ENCODE measurements at regions not wholly inside any gene's neighbourhood (a gene's known extent, or its start where the extent isn't known, plus 50 kb on each side); places are given as distances from the start of the nearest gene placed in this dataset.

GRCh38 chr22:48950151-48950915, 877.3 kb downstream of the BRD1 start:
- Mint-ChIP-seq H3K27me3 (peaks cover 6% of the 10 kb centered on the region), H3K27ac (no peak overlapping the region), H3K4me1 (peaks cover 0 to 2% (median 0%) of the 10 kb centered on the region in 3 donors), H3K9me3 (no peaks in the 10 kb centered on the region), H3K4me3 (no peak overlapping the region), H3K36me3 (no peaks in the 10 kb centered on the region)

DNA sequence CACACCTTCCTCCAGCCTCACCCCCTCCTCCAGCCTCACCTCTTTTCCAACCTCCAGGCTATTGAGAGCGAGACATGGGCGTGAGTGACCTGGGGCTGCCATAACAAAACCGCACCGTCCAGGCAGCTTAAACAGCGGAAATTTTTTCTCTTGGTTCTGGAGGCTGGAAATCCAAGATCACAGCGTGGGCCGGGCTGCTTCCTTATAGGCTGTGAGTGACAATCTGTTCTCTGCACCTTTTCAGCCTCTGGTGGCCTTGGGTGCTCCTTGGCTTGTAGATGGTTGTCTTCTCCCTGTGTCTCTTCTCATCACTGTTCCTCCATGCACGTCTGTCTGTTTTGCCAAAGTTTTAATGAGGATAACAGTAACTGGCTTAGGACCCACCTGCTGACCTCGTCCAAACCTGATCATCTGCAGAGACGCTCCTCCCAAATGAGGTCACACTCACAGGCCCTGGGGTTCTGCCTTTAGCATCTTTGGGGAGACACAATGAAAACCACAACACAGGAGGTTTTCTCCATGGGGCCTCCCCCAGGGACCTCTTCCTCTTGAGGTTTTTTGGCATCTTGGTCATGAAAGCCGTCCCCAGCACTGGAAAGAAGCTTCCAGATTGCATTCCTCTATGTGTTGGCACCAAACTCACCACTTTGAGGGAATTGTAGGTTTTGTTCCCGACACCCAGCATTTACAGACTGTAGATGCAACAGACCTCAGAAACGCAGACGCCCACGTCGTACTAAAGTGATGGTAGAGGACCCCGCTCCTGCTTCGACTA, 878.1 kb downstream of the BRD1 start:
- Mint-ChIP-seq H3K36me3 (no peaks in the 10 kb centered on the region), H3K27ac (peak overlapping the region in 1 of 3 donors; percentile 63), H3K27me3 (peaks cover 6% of the 10 kb centered on the region), H3K9me3 (no peaks in the 10 kb centered on the region), H3K4me3 (no peak overlapping the region), H3K4me1 (peaks cover 0 to 2% (median 0%) of the 10 kb centered on the region in 3 donors)

GRCh38 chr22:48948575-48949170, 879.0 kb downstream of the BRD1 start:
- H3K27ac Mint-ChIP-seq = no peak overlapping the region
- H3K4me3 Mint-ChIP-seq = no peak overlapping the region
- peaks cover 0 to 2% (median 0%) of the 10 kb centered on the region in 3 donors for H3K4me1 Mint-ChIP-seq
- no peaks in the 10 kb centered on the region for H3K36me3 Mint-ChIP-seq
- H3K9me3 Mint-ChIP-seq = no peaks in the 10 kb centered on the region
- peaks cover 6% of the 10 kb centered on the region for H3K27me3 Mint-ChIP-seq

- Mint-ChIP-seq H3K9me3 (no peaks in the 10 kb centered on the region), H3K27me3 (peaks cover 6% of the 10 kb centered on the region), H3K36me3 (no peaks in the 10 kb centered on the region), H3K27ac (no peak overlapping the region), H3K4me1 (peaks cover 0 to 2% (median 0%) of the 10 kb centered on the region in 3 donors), H3K4me3 (no peak overlapping the region)
These were observed 880.0 kb downstream of the BRD1 start for GRCh38 chr22:48947636-48948035.

DNA sequence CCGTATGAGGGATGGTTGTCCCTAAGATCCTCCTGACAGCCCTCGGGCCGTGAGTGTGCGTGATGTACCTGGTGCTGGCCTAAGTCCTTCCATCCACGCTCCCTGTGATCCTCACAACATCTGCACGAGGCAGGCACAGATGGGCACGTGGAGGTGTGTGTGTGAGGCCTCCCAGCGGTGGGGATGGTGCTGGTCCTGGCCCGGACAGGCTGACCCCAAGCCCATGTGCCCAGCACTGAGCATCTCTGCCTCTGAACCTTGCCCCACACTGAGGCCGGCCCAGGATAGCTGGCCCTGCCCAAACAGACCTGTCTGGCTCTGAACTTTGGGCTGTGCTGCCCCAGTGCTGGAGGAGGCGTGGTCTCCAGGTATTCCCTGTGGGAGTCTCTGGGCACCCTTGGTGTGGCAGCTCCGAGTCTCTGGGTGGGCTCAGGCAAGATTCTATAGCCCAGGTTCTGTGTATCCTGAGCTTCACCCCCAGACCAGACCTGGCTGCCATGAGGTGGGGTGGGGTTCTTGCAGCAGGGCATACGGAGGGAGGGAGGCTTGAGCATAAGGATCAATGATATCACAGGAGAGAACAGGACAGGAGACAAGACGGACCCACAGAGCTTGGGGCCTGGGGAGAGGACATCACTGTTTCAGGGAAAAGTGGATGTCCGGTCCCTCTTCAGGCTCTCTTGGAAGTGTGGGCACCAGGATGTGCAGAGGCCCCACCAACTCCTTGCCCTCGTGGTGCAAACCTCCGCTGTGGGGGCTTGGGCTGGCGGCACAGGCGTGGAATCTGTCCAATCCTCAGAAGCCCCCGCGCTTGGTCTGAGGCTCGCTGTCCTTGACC, 881.8 kb downstream of the BRD1 start:
- Mint-ChIP-seq H3K4me1 (peaks cover 0 to 2% (median 0%) of the 10 kb centered on the region in 3 donors), H3K27me3 (peaks cover 6% of the 10 kb centered on the region), H3K4me3 (no peak overlapping the region), H3K36me3 (no peaks in the 10 kb centered on the region), H3K27ac (no peak overlapping the region), H3K9me3 (no peaks in the 10 kb centered on the region)

DNA sequence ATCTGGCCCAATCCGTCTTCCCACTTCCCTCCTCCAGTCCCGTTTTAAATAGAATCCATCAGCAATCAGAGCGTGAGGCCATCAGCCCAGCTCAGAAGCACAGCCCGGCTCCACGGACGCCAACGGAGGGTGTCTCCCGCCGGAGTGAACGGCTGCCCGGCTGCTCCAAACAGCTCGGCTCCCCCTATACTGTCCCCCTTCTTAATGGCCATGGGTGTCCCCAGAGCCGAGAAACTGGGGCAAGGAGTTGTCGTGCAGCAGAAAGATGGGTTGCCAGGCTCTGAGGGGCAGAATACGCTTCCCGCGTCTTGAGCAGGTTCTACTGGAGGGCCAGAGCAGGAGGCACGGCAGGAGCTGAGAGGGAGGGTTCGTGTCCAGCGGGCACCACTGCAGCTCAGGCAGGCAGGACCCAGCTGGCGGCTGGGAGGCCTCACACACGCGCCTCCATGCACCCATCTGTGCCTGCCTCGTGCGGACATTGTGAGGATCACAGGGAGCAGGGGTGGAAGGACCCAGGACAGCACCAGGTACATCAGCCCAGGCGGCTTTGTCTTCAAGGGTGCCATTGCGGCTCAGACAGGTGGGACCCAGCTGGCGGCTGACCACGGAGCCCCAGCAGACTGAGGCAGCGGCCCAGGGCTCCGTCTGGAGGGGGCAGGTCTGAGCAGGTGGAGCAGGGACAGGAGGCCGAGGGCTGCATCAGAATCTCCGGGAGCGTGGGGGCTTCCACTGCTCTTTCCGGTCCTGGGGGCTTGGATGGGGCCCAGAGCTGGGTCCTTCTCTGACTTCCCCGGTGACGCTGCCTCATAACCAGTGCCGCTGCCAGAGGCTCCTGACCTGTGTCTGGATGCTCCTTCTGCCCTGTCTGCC, 882.7 kb downstream of the BRD1 start:
- Mint-ChIP-seq H3K9me3 (no peaks in the 10 kb centered on the region), H3K27me3 (peaks cover 6% of the 10 kb centered on the region), H3K27ac (peak overlapping the region in 1 of 3 donors; percentile 57), H3K4me3 (no peak overlapping the region), H3K36me3 (no peaks in the 10 kb centered on the region), H3K4me1 (peaks cover 0 to 2% (median 0%) of the 10 kb centered on the region in 3 donors)

- H3K27ac Mint-ChIP-seq = peak overlapping the region in 1 of 3 donors; percentile 57
- H3K4me3 Mint-ChIP-seq = no peak overlapping the region
- no peaks in the 10 kb centered on the region for H3K4me1 Mint-ChIP-seq
- H3K36me3 Mint-ChIP-seq = no peaks in the 10 kb centered on the region
- peaks cover 1% of the 10 kb centered on the region for H3K27me3 Mint-ChIP-seq
- no peaks in the 10 kb centered on the region for H3K9me3 Mint-ChIP-seq
These were observed 883.3 kb downstream of the BRD1 start for GRCh38 chr22:48944433-48944750.

DNA sequence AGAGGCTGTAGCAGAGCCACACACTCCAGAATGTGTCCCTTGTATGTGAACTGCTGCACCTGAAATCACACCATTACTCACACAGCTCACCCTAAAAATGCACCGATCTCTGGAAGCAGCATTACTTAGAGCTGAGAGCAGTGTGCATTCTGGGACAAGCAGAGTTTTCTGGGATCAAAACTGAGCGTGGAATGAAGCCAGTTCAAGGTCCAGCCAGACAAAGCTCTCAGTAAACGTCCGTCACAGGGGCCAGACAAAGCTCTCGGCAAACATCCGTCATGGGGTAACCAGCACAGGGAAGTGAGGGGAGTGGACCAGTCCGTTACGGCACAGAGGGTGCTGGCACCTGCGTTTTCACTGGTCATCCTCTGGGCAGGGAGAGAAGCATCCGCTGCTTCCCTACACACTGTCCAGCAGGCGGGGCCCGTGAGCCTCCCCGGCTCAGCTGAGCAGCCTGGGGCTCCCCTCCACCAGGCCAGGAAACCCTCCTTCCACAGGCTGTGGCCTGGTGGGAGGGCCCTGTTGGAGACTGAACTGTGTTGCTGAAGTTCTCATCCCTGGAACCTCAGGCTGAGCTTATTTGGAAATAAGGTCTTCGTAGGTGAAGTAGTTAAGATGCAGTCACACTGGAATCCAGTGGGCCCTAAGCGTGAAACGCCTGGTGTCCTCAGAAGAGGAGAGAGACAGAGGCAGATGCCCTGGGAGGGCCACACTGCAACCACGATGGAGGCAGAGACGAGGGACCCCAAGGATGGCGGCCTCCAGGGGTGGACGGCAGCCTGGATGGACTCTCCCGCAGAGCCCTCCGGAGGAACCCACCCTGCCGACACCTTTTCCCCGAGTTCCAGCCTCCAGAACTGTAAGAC, 883.9 kb downstream of the BRD1 start:
- H3K4me1 Mint-ChIP-seq = no peaks in the 10 kb centered on the region
- H3K36me3 Mint-ChIP-seq = no peaks in the 10 kb centered on the region
- no peaks in the 10 kb centered on the region for H3K27me3 Mint-ChIP-seq

GRCh38 chr22:48942698-48943566, 884.7 kb downstream of the BRD1 start:
- Mint-ChIP-seq H3K27me3 (peaks cover 1% of the 10 kb centered on the region), H3K36me3 (no peaks in the 10 kb centered on the region), H3K27ac (no peak overlapping the region), H3K4me1 (no peaks in the 10 kb centered on the region), H3K9me3 (no peaks in the 10 kb centered on the region), H3K4me3 (no peak overlapping the region)

More for the DNA sequence above, 883.9 kb downstream of the BRD1 start:
- Mint-ChIP-seq H3K27ac (no peak overlapping the region), H3K4me3 (no peak overlapping the region), H3K9me3 (no peaks in the 10 kb centered on the region)

- Mint-ChIP-seq H3K27ac (no peak overlapping the region), H3K27me3 (peaks cover 1% of the 10 kb centered on the region), H3K36me3 (no peaks in the 10 kb centered on the region), H3K9me3 (no peaks in the 10 kb centered on the region), H3K4me1 (no peaks in the 10 kb centered on the region), H3K4me3 (no peak overlapping the region)
These were observed 885.6 kb downstream of the BRD1 start for GRCh38 chr22:48941903-48942575.

GRCh38 chr22:48941033-48941902, 886.4 kb downstream of the BRD1 start:
- Mint-ChIP-seq H3K4me3 (no peak overlapping the region), H3K4me1 (no peaks in the 10 kb centered on the region), H3K27ac (no peak overlapping the region), H3K36me3 (no peaks in the 10 kb centered on the region), H3K27me3 (peaks cover 1% of the 10 kb centered on the region), H3K9me3 (peaks cover 0 to 7% (median 4%) of the 10 kb centered on the region in 3 donors)
